ENCODE measurements at regions not wholly inside any gene's neighbourhood (a gene's known extent, or its start where the extent isn't known, plus 50 kb on each side); places are given as distances from the start of the nearest gene placed in this dataset.
A peak's percentile ranks its signal among the peaks of the same experiment; 100 is the strongest.

DNA sequence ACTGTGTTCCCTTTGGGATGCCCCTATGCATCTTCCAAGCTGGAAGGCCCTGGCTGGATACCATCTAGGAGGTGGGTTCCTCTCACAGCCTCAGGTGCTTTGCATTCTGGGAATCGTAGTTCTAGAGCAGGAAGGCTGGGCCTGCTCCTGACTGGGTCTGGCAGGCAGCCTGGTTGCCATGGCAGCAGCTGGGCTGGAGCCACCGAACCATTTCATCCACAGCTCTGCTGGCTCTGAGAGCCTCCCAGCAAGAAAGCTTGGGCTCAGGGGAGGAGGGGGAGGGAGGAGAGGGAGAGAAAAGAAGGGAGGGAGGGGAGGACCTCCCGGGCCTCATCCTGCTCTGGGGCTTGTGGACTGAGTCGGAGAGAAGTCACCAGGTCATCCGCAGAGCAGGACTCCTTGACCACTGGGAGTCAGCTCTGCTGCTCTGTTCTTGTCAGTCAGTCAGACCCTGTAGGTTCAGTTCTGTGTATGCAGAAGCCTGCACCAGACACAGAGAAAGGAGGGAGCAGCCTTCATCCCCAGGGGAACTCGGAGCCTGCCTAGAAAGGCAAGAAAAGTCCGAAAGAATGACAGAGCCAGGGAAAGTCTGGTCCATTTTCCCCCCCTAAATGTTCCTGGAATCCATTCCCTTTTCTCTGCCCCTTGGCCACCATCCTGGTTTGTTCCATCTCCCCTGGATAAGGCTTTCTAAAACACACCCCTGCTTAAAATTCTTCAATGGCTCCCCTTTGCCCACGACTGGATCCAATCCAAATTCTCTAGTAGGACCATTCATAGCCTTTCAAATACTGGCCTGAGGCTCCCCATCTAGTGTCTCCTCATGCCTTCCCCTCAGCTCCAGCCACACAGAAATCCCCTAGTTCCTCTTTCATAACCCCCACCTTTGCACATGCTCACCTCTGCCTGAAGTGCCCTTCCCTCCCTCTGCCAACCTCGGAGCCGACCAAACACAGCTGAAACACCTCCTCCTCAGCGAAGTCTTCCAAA is 65.4 kb upstream of the ARAP3 start:
- TF ChIP-seq, protein P1, sequence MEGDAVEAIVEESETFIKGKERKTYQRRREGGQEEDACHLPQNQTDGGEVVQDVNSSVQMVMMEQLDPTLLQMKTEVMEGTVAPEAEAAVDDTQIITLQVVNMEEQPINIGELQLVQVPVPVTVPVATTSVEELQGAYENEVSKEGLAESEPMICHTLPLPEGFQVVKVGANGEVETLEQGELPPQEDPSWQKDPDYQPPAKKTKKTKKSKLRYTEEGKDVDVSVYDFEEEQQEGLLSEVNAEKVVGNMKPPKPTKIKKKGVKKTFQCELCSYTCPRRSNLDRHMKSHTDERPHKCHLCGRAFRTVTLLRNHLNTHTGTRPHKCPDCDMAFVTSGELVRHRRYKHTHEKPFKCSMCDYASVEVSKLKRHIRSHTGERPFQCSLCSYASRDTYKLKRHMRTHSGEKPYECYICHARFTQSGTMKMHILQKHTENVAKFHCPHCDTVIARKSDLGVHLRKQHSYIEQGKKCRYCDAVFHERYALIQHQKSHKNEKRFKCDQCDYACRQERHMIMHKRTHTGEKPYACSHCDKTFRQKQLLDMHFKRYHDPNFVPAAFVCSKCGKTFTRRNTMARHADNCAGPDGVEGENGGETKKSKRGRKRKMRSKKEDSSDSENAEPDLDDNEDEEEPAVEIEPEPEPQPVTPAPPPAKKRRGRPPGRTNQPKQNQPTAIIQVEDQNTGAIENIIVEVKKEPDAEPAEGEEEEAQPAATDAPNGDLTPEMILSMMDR (IDR thresholded peaks at IDR 0.05; ENCODE audit: insufficient read depth, low read length, poor library complexity, severe bottlenecking): no peak
- H3K4me3 ChIP-seq (replicated peaks; ENCODE audit: low read depth, low read length): no peak overlapping the region
- peaks cover 2% of the 10 kb centered on the region; the same call in 1 of the 2 replicates for H3K27me3 ChIP-seq (replicated peaks; ENCODE audit: control insufficient read depth, insufficient read depth, low read length)
- peak; percentile 31 for DNase-seq (ENCODE audit: extremely low read depth, insufficient read length)
- H3K36me3 ChIP-seq (ENCODE audit: control insufficient read depth, insufficient read depth, low read length): no peaks in the 10 kb centered on the region

DNA sequence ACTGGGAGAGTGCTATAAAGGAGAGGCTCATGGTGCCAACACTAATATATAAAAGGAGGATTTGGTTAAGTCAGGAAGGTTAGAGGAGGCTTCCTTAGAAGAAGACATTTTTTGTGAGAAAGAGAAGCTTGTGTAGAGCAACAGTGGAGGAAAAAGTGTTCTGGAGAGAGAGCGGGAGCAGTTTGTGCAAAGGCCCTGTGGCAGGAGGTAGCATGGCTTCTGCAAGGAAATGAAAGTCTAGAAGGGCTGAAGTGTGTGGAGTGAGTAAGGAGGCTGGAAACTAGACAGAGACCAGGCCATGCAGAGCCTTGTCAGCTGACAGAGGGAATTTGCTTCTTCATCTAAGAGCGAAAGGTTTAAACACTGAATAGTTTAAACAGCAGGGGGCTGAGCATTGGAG is 64.4 kb upstream of the ARAP3 start:
- Histone ChIP-seq H3K27me3 (replicated peaks; ENCODE audit: control insufficient read depth, insufficient read depth, low read length) (peaks cover 2% of the 10 kb centered on the region; the same call in 1 of the 2 replicates), H3K36me3 (ENCODE audit: control insufficient read depth, insufficient read depth, low read length) (no peaks in the 10 kb centered on the region), H3K4me3 (replicated peaks; ENCODE audit: low read depth, low read length) (no peak overlapping the region)
- TF ChIP-seq, protein P1 (IDR thresholded peaks at IDR 0.05; ENCODE audit: insufficient read depth, low read length, poor library complexity, severe bottlenecking): no peak
- no peak for DNase-seq (ENCODE audit: extremely low read depth, insufficient read length)

DNA sequence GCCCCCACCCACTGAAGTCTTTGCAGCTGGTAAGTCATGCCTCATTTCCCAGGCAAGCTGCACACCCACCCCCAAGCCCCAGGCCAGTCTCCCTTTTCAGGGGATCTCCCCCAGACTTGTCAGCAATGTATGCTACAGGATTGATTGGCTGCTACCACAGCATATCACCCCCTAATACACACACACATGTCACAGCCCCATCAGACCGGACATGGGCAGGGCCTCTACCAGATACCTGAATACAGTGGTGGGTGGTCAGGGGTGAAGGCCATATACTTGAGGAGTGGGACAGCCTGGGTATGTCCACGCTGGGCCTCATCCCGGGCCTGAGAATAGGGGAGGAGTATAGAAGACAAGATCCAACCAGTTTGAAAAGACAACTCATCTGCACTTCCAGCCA is 63.4 kb upstream of the ARAP3 start:
- Histone ChIP-seq H3K27me3 (replicated peaks; ENCODE audit: control insufficient read depth, insufficient read depth, low read length) (peaks cover 2% of the 10 kb centered on the region; the same call in 1 of the 2 replicates), H3K4me3 (replicated peaks; ENCODE audit: low read depth, low read length) (no peak overlapping the region), H3K36me3 (ENCODE audit: control insufficient read depth, insufficient read depth, low read length) (no peaks in the 10 kb centered on the region)
- no peak for DNase-seq (ENCODE audit: extremely low read depth, insufficient read length)
- TF ChIP-seq, protein P1 (IDR thresholded peaks at IDR 0.05; ENCODE audit: insufficient read depth, low read length, poor library complexity, severe bottlenecking): no peak

DNA sequence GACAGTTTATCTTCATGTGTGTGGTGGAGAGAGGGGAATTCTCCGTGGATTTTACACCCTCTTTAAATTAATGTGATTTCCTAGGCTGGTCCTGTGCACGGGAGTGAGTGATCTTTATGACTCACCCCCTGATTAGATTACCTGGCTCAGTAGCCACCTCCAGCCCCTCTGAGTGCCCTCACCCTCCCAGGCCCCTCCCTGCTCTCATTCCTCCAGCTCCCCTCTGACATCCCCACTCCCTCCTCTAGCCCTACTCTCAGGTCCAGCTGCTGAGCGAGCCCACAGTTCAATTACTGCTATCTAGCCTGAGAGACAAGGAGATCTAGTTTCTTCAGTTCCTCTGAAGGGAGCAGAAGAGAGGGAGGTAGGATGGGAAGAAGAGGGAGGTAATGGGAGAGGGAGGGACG is 61.8 kb upstream of the ARAP3 start:
- Histone ChIP-seq H3K36me3 (ENCODE audit: control insufficient read depth, insufficient read depth, low read length) (no peaks in the 10 kb centered on the region), H3K27me3 (replicated peaks; ENCODE audit: control insufficient read depth, insufficient read depth, low read length) (no peaks in the 10 kb centered on the region; the same call in 1 of the 2 replicates), H3K4me3 (replicated peaks; ENCODE audit: low read depth, low read length) (no peak overlapping the region)
- no peak for DNase-seq (ENCODE audit: extremely low read depth, insufficient read length)
- TF ChIP-seq, protein P1 (IDR thresholded peaks at IDR 0.05; ENCODE audit: insufficient read depth, low read length, poor library complexity, severe bottlenecking): no peak

DNA sequence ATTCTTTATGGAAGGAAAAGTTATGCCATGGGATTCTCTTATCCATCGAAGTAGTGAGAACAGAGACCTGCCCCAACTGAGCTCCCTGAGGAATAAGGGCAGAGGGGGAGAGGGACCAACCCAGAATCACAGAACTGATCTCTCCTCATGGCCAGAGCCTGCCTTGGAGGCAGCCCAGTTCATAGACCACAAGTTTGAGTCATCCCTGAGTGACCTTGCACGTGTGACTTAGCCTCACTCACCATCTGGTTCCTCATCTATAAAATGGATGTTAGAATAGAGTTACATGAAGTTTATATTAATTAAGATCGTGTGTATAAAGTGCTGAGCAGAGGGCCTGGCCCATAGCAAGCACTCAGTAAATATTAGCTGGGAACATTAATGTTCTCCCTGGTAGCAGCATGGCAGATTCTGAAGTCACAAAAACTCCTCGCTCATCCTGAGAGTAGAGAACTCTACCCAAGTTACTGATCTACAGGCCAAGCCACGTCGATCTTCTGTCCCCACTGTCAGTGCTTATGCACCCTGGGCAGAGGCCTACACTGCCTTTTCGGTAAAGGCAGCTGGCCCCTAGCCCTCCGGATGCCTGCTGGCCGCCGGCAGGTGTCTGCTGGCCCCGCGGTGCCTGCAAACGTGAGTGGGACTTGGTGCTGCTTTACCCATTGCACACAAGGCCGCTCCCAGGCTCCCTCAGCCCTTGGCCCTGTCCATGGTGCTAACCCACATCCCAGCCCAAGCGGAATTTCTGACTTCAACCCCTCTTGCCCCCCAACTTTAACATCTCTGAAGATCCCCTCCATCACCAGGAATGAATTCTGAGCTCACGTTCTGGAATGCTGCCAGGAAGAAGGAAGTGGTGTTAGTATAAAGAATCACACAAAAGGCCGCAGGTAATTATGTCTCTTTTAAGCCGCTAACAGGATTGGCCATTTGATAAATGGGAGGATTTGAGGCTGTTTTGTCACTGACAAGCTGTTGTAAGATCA is 61.1 kb upstream of the ARAP3 start:
- Histone ChIP-seq H3K27me3 (replicated peaks; ENCODE audit: control insufficient read depth, insufficient read depth, low read length) (no peaks in the 10 kb centered on the region; the same call in 1 of the 2 replicates), H3K4me3 (replicated peaks; ENCODE audit: low read depth, low read length) (no peak overlapping the region), H3K36me3 (ENCODE audit: control insufficient read depth, insufficient read depth, low read length) (no peaks in the 10 kb centered on the region)
- TF ChIP-seq, protein P1 (IDR thresholded peaks at IDR 0.05; ENCODE audit: insufficient read depth, low read length, poor library complexity, severe bottlenecking): no peak
- DNase-seq (ENCODE audit: extremely low read depth, insufficient read length): peak; percentile 17

All from GM06990 (cell line).